GM18511 (cell line): ENCODE measurements at regions not wholly inside any gene's neighbourhood (a gene's known extent, or its start where the extent isn't known, plus 50 kb on each side); places are given as distances from the start of the nearest gene placed in this dataset.
A peak's percentile ranks its signal among the peaks of the same experiment; 100 is the strongest.

Source experiments
- ATAC-seq: cut with Tn5 transposase; IDR thresholded peaks from one replicate; pipeline ENCODE4 v1.9.1; 2021; ENCODE audit warnings: mild to moderate bottlenecking, moderate library complexity; ENCODE audit not compliant: unreplicated experiment

- ATAC-seq: no peak
Observed at GRCh38 chr3:182699550-182700170, 93.6 kb upstream of the ATP11B start.

- no peak for ATAC-seq
Observed at GRCh38 chr3:182702216-182702615, 91.1 kb upstream of the ATP11B start.

GRCh38 chr3:182703233-182703632 lies 90.1 kb upstream of the ATP11B start:
- ATAC-seq: no peak

GRCh38 chr3:182704926-182705325 lies 88.4 kb upstream of the ATP11B start:
- ATAC-seq: no peak

GRCh38 chr3:182708810-182709209 lies 84.5 kb upstream of the ATP11B start:
- ATAC-seq: no peak

GRCh38 chr3:182709306-182709705 lies 84.0 kb upstream of the ATP11B start:
- ATAC-seq: no peak

GRCh38 chr3:182710557-182711157 lies 82.6 kb upstream of the ATP11B start:
- peak; percentile 62 for ATAC-seq

GRCh38 chr3:182711261-182711683 lies 82.0 kb upstream of the ATP11B start:
- no peak for ATAC-seq

- no peak for ATAC-seq
Observed at GRCh38 chr3:182711853-182712252, 81.5 kb upstream of the ATP11B start.

GRCh38 chr3:182713111-182713510 lies 80.2 kb upstream of the ATP11B start:
- no peak for ATAC-seq

GRCh38 chr3:182713743-182714517 lies 79.4 kb upstream of the ATP11B start:
- ATAC-seq: peak; percentile 44

GRCh38 chr3:182715006-182715405 lies 78.3 kb upstream of the ATP11B start:
- no peak for ATAC-seq

- peak; percentile 51 for ATAC-seq
Observed at GRCh38 chr3:182716114-182716688, 77.1 kb upstream of the ATP11B start.

- ATAC-seq: peak; percentile 85
Observed at GRCh38 chr3:182717216-182717615, 76.1 kb upstream of the ATP11B start.

- no peak for ATAC-seq
Observed at GRCh38 chr3:182722907-182723306, 70.4 kb upstream of the ATP11B start.

- ATAC-seq: no peak
Observed at GRCh38 chr3:182723596-182723995, 69.7 kb upstream of the ATP11B start.

GRCh38 chr3:182725372-182726251 lies 67.7 kb upstream of the ATP11B start:
- ATAC-seq: no peak

- no peak for ATAC-seq
Observed at GRCh38 chr3:182726258-182727142, 66.8 kb upstream of the ATP11B start.

- ATAC-seq: no peak
Observed at GRCh38 chr3:182728238-182728637, 65.1 kb upstream of the ATP11B start.
